Endodermal cell (in vitro differentiated cells): ENCODE measurements at regions not wholly inside any gene's neighbourhood (a gene's known extent, or its start where the extent isn't known, plus 50 kb on each side); places are given as distances from the start of the nearest gene placed in this dataset.

Experiments used
- DNase-seq: peaks from one replicate; pipeline ENCODE4 v3.0.0-alpha.2; 2017
- H3K27ac ChIP-seq: 2 replicates; pipeline ENCODE4 v1.5.1; 2013; ENCODE audit warnings: mild to moderate bottlenecking, low read depth, low read length, moderate library complexity
- H3K27me3 ChIP-seq: 2 replicates; pipeline ENCODE4 v1.6.1; 2013; ENCODE audit warnings: mild to moderate bottlenecking, low read length, moderate library complexity; ENCODE audit not compliant: insufficient read depth, control insufficient read depth, poor library complexity, severe bottlenecking
- H3K36me3 ChIP-seq: 2 replicates; pipeline ENCODE4 v1.7.0; 2013; ENCODE audit warnings: mild to moderate bottlenecking, low read length, moderate library complexity; ENCODE audit not compliant: control insufficient read depth, insufficient read depth
- H3K4me1 ChIP-seq: one replicate; pipeline ENCODE4 v1.7.0; 2013; ENCODE audit warnings: low read length; ENCODE audit not compliant: control insufficient read depth, insufficient read depth
- H3K4me3 ChIP-seq: 2 replicates; pipeline ENCODE4 v1.5.1; 2013; ENCODE audit warnings: mild to moderate bottlenecking, low read length, moderate library complexity
- H3K9ac ChIP-seq: 2 replicates; pipeline ENCODE4 v1.6.1; 2013; ENCODE audit warnings: mild to moderate bottlenecking, low read length, moderate library complexity; ENCODE audit not compliant: poor library complexity, severe bottlenecking; ENCODE audit errors: extremely low read depth
- H3K9me3 ChIP-seq: 2 replicates; pipeline ENCODE4 v1.6.1; 2013; ENCODE audit warnings: mild to moderate bottlenecking, low read length, moderate library complexity; ENCODE audit not compliant: control insufficient read depth
- H3K27ac Mint-ChIP-seq: 2 replicates; pipeline ENCODE4 v1.8.0; 2020; ENCODE audit warnings: mixed read lengths
- H3K27me3 Mint-ChIP-seq: 2 replicates; pipeline ENCODE4 v1.8.0; 2021; ENCODE audit warnings: mild to moderate bottlenecking, mixed read lengths; ENCODE audit not compliant: insufficient read depth
- H3K36me3 Mint-ChIP-seq: 2 replicates; pipeline ENCODE4 v1.8.0; 2020; ENCODE audit warnings: low read depth, mixed read lengths
- H3K4me1 Mint-ChIP-seq: 2 replicates; pipeline ENCODE4 v1.8.0; 2020; ENCODE audit warnings: mixed read lengths
- H3K4me3 Mint-ChIP-seq: 2 replicates; pipeline ENCODE4 v1.8.0; 2020; ENCODE audit warnings: mild to moderate bottlenecking, moderate library complexity, mixed read lengths
- H3K9me3 Mint-ChIP-seq: 2 replicates; pipeline ENCODE4 v1.8.0; 2020; ENCODE audit warnings: mild to moderate bottlenecking, mixed read lengths
- CTCF ChIP-seq: fragments of 200-600 bp; sonication (generic); conservative IDR thresholded peaks from 2 replicates; pipeline ENCODE4 v1.5.0; 2021; ENCODE audit warnings: antibody characterized with exemption, mild to moderate bottlenecking
- WGBS, 2 experiments: methylation state at CpG; one replicate each; pipeline versions ENCODE4 v1.1.5 to v1.1.7; 2013; ENCODE audit warnings: missing lambda C conversion rate in 2 of 2, mixed read lengths in 1 of 2; ENCODE audit not compliant: insufficient coverage in 1 of 2, insufficient read length in 1 of 2; 5-methylcytosine and 5-hydroxymethylcytosine counted together

- H3K27me3 ChIP-seq, result no peaks in the 10 kb centered on the region
- H3K4me3 ChIP-seq, result no peak overlapping the region
- DNase-seq, result no peak
- no peak overlapping the region for H3K27ac ChIP-seq
- 87% methylated on average over 2 of the region's 2 CpGs; no CpG with 5 or more reads in 1 of the 2 experiments for WGBS, 2 experiments
- no peaks in the 10 kb centered on the region for H3K9me3 Mint-ChIP-seq
- H3K4me1 Mint-ChIP-seq, result peaks cover 8% of the 10 kb centered on the region
- H3K36me3 ChIP-seq, result no peaks in the 10 kb centered on the region
- no peak overlapping the region for H3K4me3 Mint-ChIP-seq
- no peaks in the 10 kb centered on the region for H3K36me3 Mint-ChIP-seq
- H3K27me3 Mint-ChIP-seq, result no peaks in the 10 kb centered on the region
- H3K4me1 ChIP-seq, result peaks cover 4% of the 10 kb centered on the region
- no peak overlapping the region for H3K27ac Mint-ChIP-seq
- H3K9me3 ChIP-seq, result no peaks in the 10 kb centered on the region
- TF ChIP-seq CTCF, result no peak
- H3K9ac ChIP-seq, result no peak overlapping the region
Measured at GRCh38 chr2:207313947-207314346, 148.2 kb upstream of the KLF7 start.

DNA sequence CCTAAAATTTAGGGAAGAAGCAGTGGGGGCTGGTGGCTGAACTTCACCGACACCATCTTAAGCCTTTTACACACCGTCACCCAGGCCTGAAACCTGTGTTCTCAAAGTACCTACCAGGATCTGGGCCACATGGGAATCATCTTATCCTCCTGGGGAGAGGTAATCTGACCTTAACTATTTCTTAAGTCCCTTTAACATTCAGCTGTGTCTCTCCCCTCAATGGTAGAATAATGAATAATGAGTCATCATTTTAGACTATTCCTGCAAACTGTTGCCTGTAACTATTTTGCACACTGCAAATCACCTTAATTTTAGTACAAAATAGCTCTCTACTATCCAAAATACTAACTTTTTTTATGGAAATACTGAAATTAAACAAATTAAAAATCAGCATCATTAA, 149.4 kb upstream of the KLF7 start:
- Histone ChIP-seq H3K9me3 (no peaks in the 10 kb centered on the region), H3K9ac (no peak overlapping the region), H3K4me1 (peaks cover 4% of the 10 kb centered on the region), H3K36me3 (no peaks in the 10 kb centered on the region), H3K27me3 (no peaks in the 10 kb centered on the region), H3K4me3 (no peak overlapping the region), H3K27ac (no peak overlapping the region)
- Mint-ChIP-seq H3K27me3 (no peaks in the 10 kb centered on the region), H3K36me3 (no peaks in the 10 kb centered on the region), H3K9me3 (no peaks in the 10 kb centered on the region), H3K4me1 (peaks cover 8% of the 10 kb centered on the region), H3K27ac (no peak overlapping the region), H3K4me3 (no peak overlapping the region)
- WGBS, 2 experiments, result 67% methylated on average over 2 of the region's 2 CpGs; no CpG with 5 or more reads in 1 of the 2 experiments
- TF ChIP-seq CTCF, result no peak
- no peak for DNase-seq

- Mint-ChIP-seq H3K9me3 (no peaks in the 10 kb centered on the region), H3K27me3 (no peaks in the 10 kb centered on the region), H3K4me1 (peaks cover 4% of the 10 kb centered on the region), H3K4me3 (no peak overlapping the region), H3K27ac (no peak overlapping the region), H3K36me3 (no peaks in the 10 kb centered on the region)
- Histone ChIP-seq H3K4me1 (peaks cover 4% of the 10 kb centered on the region), H3K9me3 (no peaks in the 10 kb centered on the region), H3K27me3 (no peaks in the 10 kb centered on the region), H3K36me3 (no peaks in the 10 kb centered on the region), H3K27ac (no peak overlapping the region), H3K4me3 (no peak overlapping the region), H3K9ac (no peak overlapping the region)
- DNase-seq, result no peak
- WGBS, 2 experiments, result 89% methylated on average over 2 of the region's 2 CpGs; no CpG with 5 or more reads in 1 of the 2 experiments
- no peak for TF ChIP-seq CTCF
Measured at GRCh38 chr2:207316484-207316883, 150.7 kb upstream of the KLF7 start.
